Endodermal cell (in vitro differentiated cells): ENCODE measurements at regions not wholly inside any gene's neighbourhood (a gene's known extent, or its start where the extent isn't known, plus 50 kb on each side); places are given as distances from the start of the nearest gene placed in this dataset.

Source experiments
- DNase-seq: peaks from one replicate; pipeline ENCODE4 v3.0.0-alpha.2; 2017
- H3K27ac ChIP-seq: 2 replicates; pipeline ENCODE4 v1.5.1; 2013; ENCODE audit warnings: mild to moderate bottlenecking, low read depth, low read length, moderate library complexity
- H3K27me3 ChIP-seq: 2 replicates; pipeline ENCODE4 v1.6.1; 2013; ENCODE audit warnings: mild to moderate bottlenecking, low read length, moderate library complexity; ENCODE audit not compliant: insufficient read depth, control insufficient read depth, poor library complexity, severe bottlenecking
- H3K36me3 ChIP-seq: 2 replicates; pipeline ENCODE4 v1.7.0; 2013; ENCODE audit warnings: mild to moderate bottlenecking, low read length, moderate library complexity; ENCODE audit not compliant: control insufficient read depth, insufficient read depth
- H3K4me1 ChIP-seq: one replicate; pipeline ENCODE4 v1.7.0; 2013; ENCODE audit warnings: low read length; ENCODE audit not compliant: control insufficient read depth, insufficient read depth
- H3K4me3 ChIP-seq: 2 replicates; pipeline ENCODE4 v1.5.1; 2013; ENCODE audit warnings: mild to moderate bottlenecking, low read length, moderate library complexity
- H3K9ac ChIP-seq: 2 replicates; pipeline ENCODE4 v1.6.1; 2013; ENCODE audit warnings: mild to moderate bottlenecking, low read length, moderate library complexity; ENCODE audit not compliant: poor library complexity, severe bottlenecking; ENCODE audit errors: extremely low read depth
- H3K9me3 ChIP-seq: 2 replicates; pipeline ENCODE4 v1.6.1; 2013; ENCODE audit warnings: mild to moderate bottlenecking, low read length, moderate library complexity; ENCODE audit not compliant: control insufficient read depth
- H3K27ac Mint-ChIP-seq: 2 replicates; pipeline ENCODE4 v1.8.0; 2020; ENCODE audit warnings: mixed read lengths
- H3K27me3 Mint-ChIP-seq: 2 replicates; pipeline ENCODE4 v1.8.0; 2021; ENCODE audit warnings: mild to moderate bottlenecking, mixed read lengths; ENCODE audit not compliant: insufficient read depth
- H3K36me3 Mint-ChIP-seq: 2 replicates; pipeline ENCODE4 v1.8.0; 2020; ENCODE audit warnings: low read depth, mixed read lengths
- H3K4me1 Mint-ChIP-seq: 2 replicates; pipeline ENCODE4 v1.8.0; 2020; ENCODE audit warnings: mixed read lengths
- H3K4me3 Mint-ChIP-seq: 2 replicates; pipeline ENCODE4 v1.8.0; 2020; ENCODE audit warnings: mild to moderate bottlenecking, moderate library complexity, mixed read lengths
- H3K9me3 Mint-ChIP-seq: 2 replicates; pipeline ENCODE4 v1.8.0; 2020; ENCODE audit warnings: mild to moderate bottlenecking, mixed read lengths
- CTCF ChIP-seq: fragments of 200-600 bp; sonication (generic); conservative IDR thresholded peaks from 2 replicates; pipeline ENCODE4 v1.5.0; 2021; ENCODE audit warnings: antibody characterized with exemption, mild to moderate bottlenecking
- WGBS, 2 experiments: methylation state at CpG; one replicate each; pipeline versions ENCODE4 v1.1.5 to v1.1.7; 2013; ENCODE audit warnings: missing lambda C conversion rate in 2 of 2, mixed read lengths in 1 of 2; ENCODE audit not compliant: insufficient coverage in 1 of 2, insufficient read length in 1 of 2; 5-methylcytosine and 5-hydroxymethylcytosine counted together

- H3K27me3 ChIP-seq, result no peaks in the 10 kb centered on the region
- H3K27ac Mint-ChIP-seq, result no peak overlapping the region
These were observed 264.8 kb upstream of the KLHL29 start for GRCh38 chr2:23120161-23120560.

GRCh38 chr2:23121968-23122648 lies 262.9 kb upstream of the KLHL29 start:
- WGBS, 2 experiments, result 92 to 100% methylated on average over 2 to 3 of the region's 4 CpGs
- H3K9ac ChIP-seq, result no peak overlapping the region
- H3K27me3 Mint-ChIP-seq, result peaks cover 8% of the 10 kb centered on the region
- H3K9me3 Mint-ChIP-seq, result no peaks in the 10 kb centered on the region
- H3K36me3 Mint-ChIP-seq, result no peaks in the 10 kb centered on the region
- no peaks in the 10 kb centered on the region for H3K4me1 ChIP-seq
- TF ChIP-seq CTCF, result no peak
- no peak overlapping the region for H3K4me3 Mint-ChIP-seq
- DNase-seq, result no peak
- H3K27ac Mint-ChIP-seq, result no peak overlapping the region
- no peak overlapping the region for H3K4me3 ChIP-seq
- no peak overlapping the region for H3K27ac ChIP-seq
- no peaks in the 10 kb centered on the region for H3K9me3 ChIP-seq
- H3K4me1 Mint-ChIP-seq, result no peaks in the 10 kb centered on the region
- no peaks in the 10 kb centered on the region for H3K27me3 ChIP-seq
- H3K36me3 ChIP-seq, result no peaks in the 10 kb centered on the region

More at GRCh38 chr2:23120161-23120560, 264.8 kb upstream of the KLHL29 start:
- Mint-ChIP-seq H3K4me3 (no peak overlapping the region), H3K36me3 (no peaks in the 10 kb centered on the region), H3K27me3 (peaks cover 13% of the 10 kb centered on the region), H3K4me1 (no peaks in the 10 kb centered on the region), H3K9me3 (no peaks in the 10 kb centered on the region)
- Histone ChIP-seq H3K4me1 (no peaks in the 10 kb centered on the region), H3K9me3 (no peaks in the 10 kb centered on the region), H3K27ac (no peak overlapping the region), H3K36me3 (no peaks in the 10 kb centered on the region), H3K4me3 (no peak overlapping the region), H3K9ac (no peak overlapping the region)
- WGBS, 2 experiments, result 92 to 96% methylated on average over 3 to 4 of the region's 4 CpGs
- TF ChIP-seq CTCF, result no peak
- DNase-seq, result no peak

- Histone ChIP-seq H3K27me3 (no peaks in the 10 kb centered on the region), H3K36me3 (no peaks in the 10 kb centered on the region), H3K27ac (no peak overlapping the region), H3K9me3 (no peaks in the 10 kb centered on the region), H3K4me3 (no peak overlapping the region), H3K4me1 (no peaks in the 10 kb centered on the region), H3K9ac (no peak overlapping the region)
- H3K4me3 Mint-ChIP-seq, result no peak overlapping the region
- 86 to 89% methylated on average over 5 of the region's 5 CpGs for WGBS, 2 experiments
- no peaks in the 10 kb centered on the region for H3K4me1 Mint-ChIP-seq
- no peaks in the 10 kb centered on the region for H3K9me3 Mint-ChIP-seq
- no peak overlapping the region for H3K27ac Mint-ChIP-seq
- H3K36me3 Mint-ChIP-seq, result no peaks in the 10 kb centered on the region
- TF ChIP-seq CTCF, result no peak
- no peak for DNase-seq
- H3K27me3 Mint-ChIP-seq, result peaks cover 8% of the 10 kb centered on the region
These were observed 262.2 kb upstream of the KLHL29 start for GRCh38 chr2:23122681-23123215.
